Body of pancreas (tissue), 4 donors: ENCODE measurements at regions not wholly inside any gene's neighbourhood (a gene's known extent, or its start where the extent isn't known, plus 50 kb on each side); places are given as distances from the start of the nearest gene placed in this dataset.

Source experiments
- POLR2A ChIP-seq, 3 donors: fragments of 450-650 bp; IDR thresholded peaks; one replicate each; pipeline ENCODE4 v1.6.1; 2016; ENCODE audit warnings: antibody characterized with exemption in 3 of 3, mild to moderate bottlenecking in 2 of 3
- TF ChIP-seq, protein P1 (sequence below), 7 experiments: fragments of 450-650 bp in 4 of 7; fragments of 200-600 bp in 3 of 7; sonication (generic) in 3 of 7; IDR thresholded peaks; one replicate each; pipeline ENCODE4 v1.5.1; 2016 to 2019; ENCODE audit warnings: antibody characterized with exemption in 7 of 7

GRCh38 chr9:107198718-107199117 is 84.4 kb upstream of the RAD23B start:
- TF ChIP-seq POLR2A (IDR thresholded peaks at IDR 0.05), result no peak
- TF ChIP-seq, protein P1, sequence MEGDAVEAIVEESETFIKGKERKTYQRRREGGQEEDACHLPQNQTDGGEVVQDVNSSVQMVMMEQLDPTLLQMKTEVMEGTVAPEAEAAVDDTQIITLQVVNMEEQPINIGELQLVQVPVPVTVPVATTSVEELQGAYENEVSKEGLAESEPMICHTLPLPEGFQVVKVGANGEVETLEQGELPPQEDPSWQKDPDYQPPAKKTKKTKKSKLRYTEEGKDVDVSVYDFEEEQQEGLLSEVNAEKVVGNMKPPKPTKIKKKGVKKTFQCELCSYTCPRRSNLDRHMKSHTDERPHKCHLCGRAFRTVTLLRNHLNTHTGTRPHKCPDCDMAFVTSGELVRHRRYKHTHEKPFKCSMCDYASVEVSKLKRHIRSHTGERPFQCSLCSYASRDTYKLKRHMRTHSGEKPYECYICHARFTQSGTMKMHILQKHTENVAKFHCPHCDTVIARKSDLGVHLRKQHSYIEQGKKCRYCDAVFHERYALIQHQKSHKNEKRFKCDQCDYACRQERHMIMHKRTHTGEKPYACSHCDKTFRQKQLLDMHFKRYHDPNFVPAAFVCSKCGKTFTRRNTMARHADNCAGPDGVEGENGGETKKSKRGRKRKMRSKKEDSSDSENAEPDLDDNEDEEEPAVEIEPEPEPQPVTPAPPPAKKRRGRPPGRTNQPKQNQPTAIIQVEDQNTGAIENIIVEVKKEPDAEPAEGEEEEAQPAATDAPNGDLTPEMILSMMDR (IDR thresholded peaks at IDR 0.05), result no peak
